ENCODE measurements at regions not wholly inside any gene's neighbourhood (a gene's known extent, or its start where the extent isn't known, plus 50 kb on each side); places are given as distances from the start of the nearest gene placed in this dataset.
A peak's percentile ranks its signal among the peaks of the same experiment; 100 is the strongest.
"Not testable (repeated sequence)": the region's sequence is repeated elsewhere in the genome, so short reads cannot be mapped to it uniquely, and the experiment has no call there.

- not testable (repeated sequence) for DNase-seq (ENCODE audit: low spot score)
Observed at GRCh38 chr2:87515875-87516274, 232.0 kb upstream of the PLGLB2 start.

- DNase-seq (ENCODE audit: low spot score): not testable (repeated sequence)
Observed at GRCh38 chr2:87516369-87516967, 231.4 kb upstream of the PLGLB2 start.

GRCh38 chr2:87517438-87517837 is 230.4 kb upstream of the PLGLB2 start:
- DNase-seq (ENCODE audit: low spot score): not testable (repeated sequence)

- DNase-seq (ENCODE audit: low spot score): not testable (repeated sequence)
Observed at GRCh38 chr2:87518066-87518465, 229.8 kb upstream of the PLGLB2 start.

GRCh38 chr2:87518547-87518946 is 229.3 kb upstream of the PLGLB2 start:
- not testable (repeated sequence) for DNase-seq (ENCODE audit: low spot score)

GRCh38 chr2:87519158-87520011 is 228.5 kb upstream of the PLGLB2 start:
- not testable (repeated sequence) for DNase-seq (ENCODE audit: low spot score)

- peak; percentile 54 for DNase-seq (ENCODE audit: low spot score)
Observed at GRCh38 chr2:87521057-87521456, 226.8 kb upstream of the PLGLB2 start.

GRCh38 chr2:87521489-87521888 is 226.4 kb upstream of the PLGLB2 start:
- not testable (repeated sequence) for DNase-seq (ENCODE audit: low spot score)

GRCh38 chr2:87524619-87525188 is 223.2 kb upstream of the PLGLB2 start:
- peak; percentile 58 for DNase-seq (ENCODE audit: low spot score)

- DNase-seq (ENCODE audit: low spot score): peak; percentile 64
Observed at GRCh38 chr2:87525497-87525991, 222.3 kb upstream of the PLGLB2 start.

GRCh38 chr2:87526258-87526657 is 221.6 kb upstream of the PLGLB2 start:
- not testable (repeated sequence) for DNase-seq (ENCODE audit: low spot score)

- peak; percentile 47 for DNase-seq (ENCODE audit: low spot score)
Observed at GRCh38 chr2:87531968-87532715, 215.7 kb upstream of the PLGLB2 start.

- not testable (repeated sequence) for DNase-seq (ENCODE audit: low spot score)
Observed at GRCh38 chr2:87533390-87534272, 214.3 kb upstream of the PLGLB2 start.

- not testable (repeated sequence) for DNase-seq (ENCODE audit: low spot score)
Observed at GRCh38 chr2:87534273-87534889, 213.5 kb upstream of the PLGLB2 start.

GRCh38 chr2:87536427-87536826 is 211.5 kb upstream of the PLGLB2 start:
- not testable (repeated sequence) for DNase-seq (ENCODE audit: low spot score)

- peak; percentile 44 for DNase-seq (ENCODE audit: low spot score)
Observed at GRCh38 chr2:87537251-87537671, 210.6 kb upstream of the PLGLB2 start.

- not testable (repeated sequence) for DNase-seq (ENCODE audit: low spot score)
Observed at GRCh38 chr2:87538268-87538667, 209.6 kb upstream of the PLGLB2 start.

GRCh38 chr2:87539151-87539943 is 208.5 kb upstream of the PLGLB2 start:
- DNase-seq (ENCODE audit: low spot score): not testable (repeated sequence)

GRCh38 chr2:87540242-87540641 is 207.6 kb upstream of the PLGLB2 start:
- DNase-seq (ENCODE audit: low spot score): not testable (repeated sequence)

Measured in CD4-positive, alpha-beta T cell treated with Interleukin-15 for 4 hours (primary cell).